ENCODE measurements at regions not wholly inside any gene's neighbourhood (a gene's known extent, or its start where the extent isn't known, plus 50 kb on each side); places are given as distances from the start of the nearest gene placed in this dataset.

GRCh38 chr13:110097013-110097412 is 209.9 kb downstream of the COL4A1 start:
- Histone ChIP-seq H3K9me3 (ENCODE audit: control insufficient read depth, insufficient read depth, low read depth, low read length) (peaks cover 23% of the 10 kb centered on the region), H3K4me1 (ENCODE audit: control insufficient read depth, insufficient read depth, low read length) (peaks cover 8% of the 10 kb centered on the region; the same call in 1 of the 2 replicates), H3K27me3 (ENCODE audit: control insufficient read depth, insufficient read depth, low read length) (no peaks in the 10 kb centered on the region), H3K4me3 (ENCODE audit: low read depth, low read length) (no peak overlapping the region), H3K9ac (ENCODE audit: low read length) (no peak overlapping the region), H3K36me3 (ENCODE audit: control insufficient read depth, insufficient read depth, low read length) (no peaks in the 10 kb centered on the region), H3K27ac (ENCODE audit: low read depth, low read length) (no peak overlapping the region)

DNA sequence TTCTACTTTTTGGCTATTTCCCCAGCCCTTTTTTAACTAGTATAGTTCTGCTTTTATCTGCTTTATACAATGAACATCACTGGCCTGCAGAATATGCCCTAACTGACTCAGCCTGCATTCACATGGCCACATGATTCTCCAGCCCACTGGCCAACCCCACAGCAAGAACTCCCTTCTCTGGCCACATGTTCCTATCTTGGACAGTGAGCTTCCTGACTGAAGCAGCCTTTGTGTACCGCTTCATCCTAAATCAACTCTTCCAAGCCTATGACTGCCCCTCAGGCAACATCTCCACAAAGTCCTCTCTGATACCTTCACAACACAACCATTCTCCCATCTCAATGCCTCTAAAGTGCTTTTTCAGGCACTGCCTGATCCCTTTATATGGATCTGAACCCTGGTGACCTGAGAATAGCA is 214.1 kb downstream of the COL4A1 start:
- no peaks in the 10 kb centered on the region for H3K27me3 ChIP-seq (ENCODE audit: control insufficient read depth, insufficient read depth, low read length)
- no peaks in the 10 kb centered on the region for H3K36me3 ChIP-seq (ENCODE audit: control insufficient read depth, insufficient read depth, low read length)
- H3K4me1 ChIP-seq (ENCODE audit: control insufficient read depth, insufficient read depth, low read length) = peaks cover 8% of the 10 kb centered on the region; the same call in 1 of the 2 replicates
- H3K27ac ChIP-seq (ENCODE audit: low read depth, low read length) = no peak overlapping the region
- 0 out of 2 replicates have a peak, but pooled peaks cover 2% of the 10 kb centered on the region for H3K9me3 ChIP-seq (ENCODE audit: control insufficient read depth, insufficient read depth, low read depth, low read length)
- H3K4me3 ChIP-seq (ENCODE audit: low read depth, low read length) = no peak overlapping the region
- no peak overlapping the region for H3K9ac ChIP-seq (ENCODE audit: low read length)

GRCh38 chr13:110089815-110090214 is 217.1 kb downstream of the COL4A1 start:
- Histone ChIP-seq H3K36me3 (ENCODE audit: control insufficient read depth, insufficient read depth, low read length) (no peaks in the 10 kb centered on the region), H3K4me1 (ENCODE audit: control insufficient read depth, insufficient read depth, low read length) (peaks cover 6% of the 10 kb centered on the region; the same call in 1 of the 2 replicates), H3K9me3 (ENCODE audit: control insufficient read depth, insufficient read depth, low read depth, low read length) (no peaks in the 10 kb centered on the region), H3K27me3 (ENCODE audit: control insufficient read depth, insufficient read depth, low read length) (no peaks in the 10 kb centered on the region), H3K27ac (ENCODE audit: low read depth, low read length) (no peak overlapping the region), H3K4me3 (ENCODE audit: low read depth, low read length) (no peak overlapping the region), H3K9ac (ENCODE audit: low read length) (no peak overlapping the region)

GRCh38 chr13:110089100-110089499 is 217.9 kb downstream of the COL4A1 start:
- H3K36me3 ChIP-seq (ENCODE audit: control insufficient read depth, insufficient read depth, low read length) = no peaks in the 10 kb centered on the region
- H3K4me1 ChIP-seq (ENCODE audit: control insufficient read depth, insufficient read depth, low read length) = no peaks in the 10 kb centered on the region
- no peak overlapping the region for H3K27ac ChIP-seq (ENCODE audit: low read depth, low read length)
- H3K9me3 ChIP-seq (ENCODE audit: control insufficient read depth, insufficient read depth, low read depth, low read length) = no peaks in the 10 kb centered on the region
- H3K27me3 ChIP-seq (ENCODE audit: control insufficient read depth, insufficient read depth, low read length) = no peaks in the 10 kb centered on the region
- H3K9ac ChIP-seq (ENCODE audit: low read length) = no peak overlapping the region
- H3K4me3 ChIP-seq (ENCODE audit: low read depth, low read length) = no peak overlapping the region

- no peak overlapping the region for H3K4me3 ChIP-seq (ENCODE audit: low read depth, low read length)
- H3K9ac ChIP-seq (ENCODE audit: low read length) = no peak overlapping the region
- H3K36me3 ChIP-seq (ENCODE audit: control insufficient read depth, insufficient read depth, low read length) = no peaks in the 10 kb centered on the region
- no peaks in the 10 kb centered on the region for H3K27me3 ChIP-seq (ENCODE audit: control insufficient read depth, insufficient read depth, low read length)
- no peaks in the 10 kb centered on the region for H3K9me3 ChIP-seq (ENCODE audit: control insufficient read depth, insufficient read depth, low read depth, low read length)
- H3K27ac ChIP-seq (ENCODE audit: low read depth, low read length) = no peak overlapping the region
- no peaks in the 10 kb centered on the region for H3K4me1 ChIP-seq (ENCODE audit: control insufficient read depth, insufficient read depth, low read length)
Observed at GRCh38 chr13:110073982-110074381, 233.0 kb downstream of the COL4A1 start.

DNA sequence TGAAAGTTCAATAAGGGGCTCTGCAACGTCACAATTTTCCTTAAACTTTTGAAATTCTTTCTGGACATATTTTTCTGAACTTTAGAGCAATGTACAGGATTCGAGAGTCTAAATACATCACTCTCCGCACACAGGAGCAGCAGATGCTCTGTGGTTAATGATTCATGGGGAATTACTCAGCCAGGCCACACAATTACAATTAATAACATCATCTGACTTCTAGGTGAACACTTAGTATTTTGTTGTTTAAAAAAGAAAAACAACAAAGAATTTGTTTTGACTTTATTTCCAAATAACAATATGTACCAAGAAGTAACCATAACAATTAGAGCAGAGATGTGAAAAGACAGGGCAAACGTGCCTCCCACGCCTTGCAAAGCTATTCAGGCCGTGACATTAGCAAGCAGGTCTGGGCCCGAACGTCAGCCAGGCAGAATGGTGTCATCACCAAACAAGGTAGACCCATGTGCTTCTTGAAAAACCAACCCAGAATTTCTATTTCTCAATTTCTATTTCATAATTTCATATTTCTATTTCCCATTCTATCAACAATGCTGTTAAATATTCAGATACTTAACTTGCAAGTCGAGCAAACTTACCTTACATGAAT is 236.3 kb downstream of the COL4A1 start:
- Histone ChIP-seq H3K27me3 (ENCODE audit: control insufficient read depth, insufficient read depth, low read length) (no peaks in the 10 kb centered on the region), H3K9ac (ENCODE audit: low read length) (no peak overlapping the region), H3K27ac (ENCODE audit: low read depth, low read length) (no peak overlapping the region), H3K4me1 (ENCODE audit: control insufficient read depth, insufficient read depth, low read length) (no peaks in the 10 kb centered on the region), H3K9me3 (ENCODE audit: control insufficient read depth, insufficient read depth, low read depth, low read length) (no peaks in the 10 kb centered on the region), H3K36me3 (ENCODE audit: control insufficient read depth, insufficient read depth, low read length) (no peaks in the 10 kb centered on the region), H3K4me3 (ENCODE audit: low read depth, low read length) (no peak overlapping the region)

- H3K9me3 ChIP-seq (ENCODE audit: control insufficient read depth, insufficient read depth, low read depth, low read length) = no peaks in the 10 kb centered on the region
- no peak overlapping the region for H3K9ac ChIP-seq (ENCODE audit: low read length)
- H3K36me3 ChIP-seq (ENCODE audit: control insufficient read depth, insufficient read depth, low read length) = no peaks in the 10 kb centered on the region
- H3K27ac ChIP-seq (ENCODE audit: low read depth, low read length) = no peak overlapping the region
- H3K27me3 ChIP-seq (ENCODE audit: control insufficient read depth, insufficient read depth, low read length) = no peaks in the 10 kb centered on the region
- H3K4me3 ChIP-seq (ENCODE audit: low read depth, low read length) = no peak overlapping the region
- no peaks in the 10 kb centered on the region for H3K4me1 ChIP-seq (ENCODE audit: control insufficient read depth, insufficient read depth, low read length)
Observed at GRCh38 chr13:110070046-110070445, 236.9 kb downstream of the COL4A1 start.

GRCh38 chr13:110068176-110068473 is 238.8 kb downstream of the COL4A1 start:
- no peaks in the 10 kb centered on the region for H3K4me1 ChIP-seq (ENCODE audit: control insufficient read depth, insufficient read depth, low read length)
- no peaks in the 10 kb centered on the region for H3K27me3 ChIP-seq (ENCODE audit: control insufficient read depth, insufficient read depth, low read length)
- H3K36me3 ChIP-seq (ENCODE audit: control insufficient read depth, insufficient read depth, low read length) = no peaks in the 10 kb centered on the region
- H3K9me3 ChIP-seq (ENCODE audit: control insufficient read depth, insufficient read depth, low read depth, low read length) = no peaks in the 10 kb centered on the region
- H3K9ac ChIP-seq (ENCODE audit: low read length) = no peak overlapping the region
- no peak overlapping the region for H3K4me3 ChIP-seq (ENCODE audit: low read depth, low read length)
- no peak overlapping the region for H3K27ac ChIP-seq (ENCODE audit: low read depth, low read length)

GRCh38 chr13:110067355-110068175 is 239.4 kb downstream of the COL4A1 start:
- Histone ChIP-seq H3K9ac (ENCODE audit: low read length) (no peak overlapping the region), H3K27me3 (ENCODE audit: control insufficient read depth, insufficient read depth, low read length) (no peaks in the 10 kb centered on the region), H3K4me3 (ENCODE audit: low read depth, low read length) (no peak overlapping the region), H3K36me3 (ENCODE audit: control insufficient read depth, insufficient read depth, low read length) (no peaks in the 10 kb centered on the region), H3K4me1 (ENCODE audit: control insufficient read depth, insufficient read depth, low read length) (no peaks in the 10 kb centered on the region), H3K27ac (ENCODE audit: low read depth, low read length) (no peak overlapping the region), H3K9me3 (ENCODE audit: control insufficient read depth, insufficient read depth, low read depth, low read length) (no peaks in the 10 kb centered on the region)

DNA sequence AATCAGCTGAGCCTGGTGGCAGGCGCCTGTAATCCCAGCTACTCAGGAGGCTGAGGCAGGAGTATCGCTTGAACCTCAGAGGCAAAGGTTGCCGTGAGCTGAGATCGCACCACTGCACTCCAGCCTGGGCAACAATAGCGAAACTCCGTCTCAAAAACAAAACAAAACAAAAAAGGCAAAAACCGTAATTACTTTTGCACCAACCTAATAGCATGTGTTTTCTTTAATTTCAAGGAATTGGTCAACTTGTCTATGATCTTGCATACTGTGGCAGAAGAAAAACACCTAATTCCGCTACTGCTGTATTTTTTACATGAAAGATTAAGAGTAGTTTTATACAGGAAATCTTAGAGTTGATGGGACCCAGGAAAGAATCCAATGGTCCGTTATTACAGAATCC is 241.2 kb downstream of the COL4A1 start:
- Histone ChIP-seq H3K4me1 (ENCODE audit: control insufficient read depth, insufficient read depth, low read length) (no peaks in the 10 kb centered on the region), H3K27me3 (ENCODE audit: control insufficient read depth, insufficient read depth, low read length) (no peaks in the 10 kb centered on the region), H3K27ac (ENCODE audit: low read depth, low read length) (no peak overlapping the region), H3K9ac (ENCODE audit: low read length) (no peak overlapping the region), H3K9me3 (ENCODE audit: control insufficient read depth, insufficient read depth, low read depth, low read length) (no peaks in the 10 kb centered on the region), H3K36me3 (ENCODE audit: control insufficient read depth, insufficient read depth, low read length) (no peaks in the 10 kb centered on the region), H3K4me3 (ENCODE audit: low read depth, low read length) (no peak overlapping the region)

GRCh38 chr13:110063490-110064421 is 243.2 kb downstream of the COL4A1 start:
- Histone ChIP-seq H3K9ac (ENCODE audit: low read length) (no peak overlapping the region), H3K9me3 (ENCODE audit: control insufficient read depth, insufficient read depth, low read depth, low read length) (no peaks in the 10 kb centered on the region), H3K27me3 (ENCODE audit: control insufficient read depth, insufficient read depth, low read length) (no peaks in the 10 kb centered on the region), H3K4me1 (ENCODE audit: control insufficient read depth, insufficient read depth, low read length) (no peaks in the 10 kb centered on the region), H3K4me3 (ENCODE audit: low read depth, low read length) (no peak overlapping the region), H3K27ac (ENCODE audit: low read depth, low read length) (no peak overlapping the region), H3K36me3 (ENCODE audit: control insufficient read depth, insufficient read depth, low read length) (no peaks in the 10 kb centered on the region)

Data from HUES6 (cell line).